CD4-positive, CD25-positive, alpha-beta regulatory T cell (primary cell): ENCODE measurements at regions not wholly inside any gene's neighbourhood (a gene's known extent, or its start where the extent isn't known, plus 50 kb on each side); places are given as distances from the start of the nearest gene placed in this dataset.

Experiments used
- ATAC-seq, 2 donors: fragments of 150-1000 bp; cut with Tn5 transposase; one replicate each; pipeline ENCODE4 v1.10.0; 2021; ENCODE audit warnings: low read depth in 2 of 2, moderate number of reproducible peaks in 2 of 2, moderate library complexity in 1 of 2
- DNase-seq, 3 donors: peaks; one replicate each; pipeline versions ENCODE4 v3.0.0 to v3.0.0-alpha.2; 2012 to 2022; ENCODE audit warnings: mixed read lengths in 1 of 3
- H3K27ac ChIP-seq: one replicate; pipeline ENCODE4 v1.7.0; 2013; ENCODE audit warnings: mild to moderate bottlenecking, low read length; ENCODE audit not compliant: insufficient read depth, poor library complexity, severe bottlenecking
- H3K27me3 ChIP-seq: one replicate; pipeline ENCODE4 v1.7.0; 2013; ENCODE audit warnings: low read length; ENCODE audit not compliant: control insufficient read depth, insufficient read depth
- H3K36me3 ChIP-seq: one replicate; pipeline ENCODE4 v1.7.0; 2013; ENCODE audit warnings: mild to moderate bottlenecking, low read length, moderate library complexity; ENCODE audit not compliant: control insufficient read depth, insufficient read depth
- H3K4me1 ChIP-seq: 2 replicates; pipeline ENCODE4 v1.7.0; 2013; ENCODE audit warnings: mild to moderate bottlenecking, low read length; ENCODE audit not compliant: insufficient read depth, control insufficient read depth, poor library complexity, severe bottlenecking
- H3K4me3 ChIP-seq: one replicate; pipeline ENCODE4 v1.7.0; 2013; ENCODE audit warnings: low read depth, mild to moderate bottlenecking, low read length, moderate library complexity
- H3K9me3 ChIP-seq, 2 experiments: 1 replicate in 1 of 2; 2 replicates in 1 of 2; pipeline ENCODE4 v1.7.0; 2013; ENCODE audit warnings: low read length in 2 of 2, mild to moderate bottlenecking in 1 of 2, moderate library complexity in 1 of 2; ENCODE audit not compliant: control insufficient read depth in 2 of 2
- H3K27ac Mint-ChIP-seq, 3 donors: one replicate each; pipeline ENCODE4 v1.8.0; 2020 to 2022; ENCODE audit warnings: mild to moderate bottlenecking in 3 of 3, mixed read lengths in 3 of 3, moderate library complexity in 2 of 3
- H3K27me3 Mint-ChIP-seq: one replicate; pipeline ENCODE4 v1.8.0; 2022; ENCODE audit warnings: mild to moderate bottlenecking, mixed read lengths
- H3K36me3 Mint-ChIP-seq: one replicate; pipeline ENCODE4 v1.8.0; 2020; ENCODE audit warnings: mixed read lengths
- H3K4me1 Mint-ChIP-seq, 4 donors: one replicate each; pipeline ENCODE4 v1.8.0; 2020 to 2022; ENCODE audit warnings: mixed read lengths in 4 of 4, mild to moderate bottlenecking in 1 of 4
- H3K4me3 Mint-ChIP-seq, 4 donors: one replicate each; pipeline ENCODE4 v1.8.0; 2020 to 2022; ENCODE audit warnings: mild to moderate bottlenecking in 4 of 4, mixed read lengths in 4 of 4, moderate library complexity in 3 of 4
- H3K9me3 Mint-ChIP-seq, 7 donors: one replicate each; pipeline ENCODE4 v1.8.0; 2020 to 2022; ENCODE audit warnings: mixed read lengths in 7 of 7, mild to moderate bottlenecking in 3 of 7, moderate library complexity in 2 of 7

DNA sequence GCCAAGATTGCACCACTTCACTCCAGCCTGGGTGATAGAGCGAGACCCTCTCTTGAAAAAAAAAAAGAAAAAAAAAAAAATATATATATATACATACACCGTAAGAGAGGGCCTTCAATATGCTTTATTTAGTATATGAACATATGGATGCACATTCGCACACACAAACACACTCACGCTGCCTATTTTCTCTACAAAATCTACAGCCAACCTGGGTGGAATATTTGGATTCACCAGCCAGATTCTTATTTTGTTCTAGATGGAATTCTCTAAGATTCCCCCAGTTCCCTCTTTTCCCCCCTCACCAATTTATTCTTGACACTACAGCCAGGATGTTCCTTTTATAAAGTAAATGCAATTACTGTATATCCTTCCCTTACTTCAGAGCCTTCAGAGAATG, 131.6 kb downstream of the TM2D1 start:
- Histone ChIP-seq H3K4me1 (no peaks in the 10 kb centered on the region), H3K27me3 (peaks cover 12% of the 10 kb centered on the region), H3K4me3 (no peak overlapping the region), H3K27ac (no peak overlapping the region), H3K36me3 (no peaks in the 10 kb centered on the region), H3K9me3 (no peaks in the 10 kb centered on the region)
- peaks cover 16% of the 10 kb centered on the region for H3K27me3 Mint-ChIP-seq
- ATAC-seq (no peak), DNase-seq (no peak)
- no peak overlapping the region for H3K4me3 Mint-ChIP-seq
- H3K36me3 Mint-ChIP-seq: no peaks in the 10 kb centered on the region
- H3K9me3 Mint-ChIP-seq: peaks cover 0 to 7% (median 0%) of the 10 kb centered on the region in 7 donors
- H3K27ac Mint-ChIP-seq: peak overlapping the region in 1 of 3 donors; percentile 2
- H3K4me1 Mint-ChIP-seq: no peaks in the 10 kb centered on the region

DNA sequence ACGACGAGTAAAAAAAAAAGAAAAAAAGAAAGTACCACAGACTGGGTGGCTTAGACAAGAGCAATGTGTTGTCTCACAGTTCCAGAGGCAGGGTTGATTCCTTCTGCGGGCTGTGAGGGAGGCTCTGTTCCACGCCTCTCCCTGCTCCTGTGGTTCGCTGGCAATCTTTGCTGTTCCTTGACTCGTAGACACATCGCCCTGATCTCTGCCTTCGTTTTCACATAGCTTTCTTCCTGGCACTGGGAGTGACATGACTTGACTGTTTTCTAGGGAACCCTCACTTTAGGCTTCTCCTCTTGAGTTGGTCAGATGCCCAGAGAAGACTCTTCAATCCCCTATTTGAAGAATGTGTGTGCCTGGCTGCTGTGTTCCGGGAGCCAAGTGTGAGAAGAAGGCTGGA, 133.6 kb downstream of the TM2D1 start:
- no peaks in the 10 kb centered on the region for H3K4me1 Mint-ChIP-seq
- Histone ChIP-seq H3K4me3 (no peak overlapping the region), H3K27me3 (peaks cover 17% of the 10 kb centered on the region), H3K4me1 (no peaks in the 10 kb centered on the region), H3K9me3 (no peaks in the 10 kb centered on the region), H3K36me3 (no peaks in the 10 kb centered on the region), H3K27ac (no peak overlapping the region)
- ATAC-seq (no peak), DNase-seq (no peak)
- H3K36me3 Mint-ChIP-seq: no peaks in the 10 kb centered on the region
- H3K27ac Mint-ChIP-seq: no peak overlapping the region
- peaks cover 0 to 3% (median 0%) of the 10 kb centered on the region in 7 donors for H3K9me3 Mint-ChIP-seq
- no peak overlapping the region for H3K4me3 Mint-ChIP-seq
- H3K27me3 Mint-ChIP-seq: peaks cover 6% of the 10 kb centered on the region

DNA sequence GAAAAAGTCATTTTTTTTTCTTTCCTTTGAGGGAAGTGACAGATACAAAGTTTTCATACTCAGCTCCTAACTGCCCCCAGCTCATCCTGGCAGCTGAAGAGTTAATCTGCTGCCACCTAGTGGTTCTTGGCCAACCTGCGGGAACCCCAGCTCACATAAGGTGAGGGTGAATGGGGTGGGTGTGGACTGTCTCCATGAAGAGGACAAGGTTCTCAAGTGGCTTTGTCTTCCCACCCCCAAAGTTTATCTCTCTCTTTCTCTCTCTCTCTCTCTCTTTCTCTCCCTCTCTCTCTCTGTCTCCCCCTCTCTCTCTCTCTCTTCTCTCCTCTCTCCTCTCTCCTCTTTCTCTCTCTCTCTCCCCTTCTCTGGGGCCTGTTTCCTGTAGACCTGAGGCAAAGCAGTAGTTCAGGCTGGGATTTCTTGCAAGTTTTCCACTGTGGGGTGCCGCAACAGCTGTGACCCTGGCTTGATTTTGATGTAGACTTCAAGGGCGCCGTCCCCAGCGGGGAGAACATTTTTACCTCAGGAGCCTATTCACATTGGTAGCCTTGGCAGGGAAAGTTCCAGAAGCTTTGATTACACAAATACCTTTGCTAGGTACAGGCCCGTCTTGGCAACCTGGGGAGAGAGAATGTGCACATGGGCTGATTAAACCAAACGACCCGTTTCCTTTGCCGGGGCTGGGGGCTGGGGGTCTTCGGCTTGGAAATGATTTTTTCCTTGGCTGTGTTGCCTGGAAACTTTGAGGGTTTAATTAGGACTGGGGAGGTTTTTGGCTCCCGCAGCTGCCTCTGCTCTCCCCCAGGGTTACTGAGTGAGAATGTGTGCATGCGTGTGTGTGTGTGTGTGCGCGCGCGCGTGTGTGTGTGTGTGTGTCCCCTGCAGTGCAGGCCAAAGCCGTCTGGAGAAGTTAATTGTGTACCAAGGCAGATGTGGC, 135.9 kb downstream of the TM2D1 start:
- ATAC-seq (peak; percentile 67), DNase-seq (peak; percentile 3 to 63 (median 33))
- Histone ChIP-seq H3K27me3 (peaks cover 7% of the 10 kb centered on the region), H3K36me3 (no peaks in the 10 kb centered on the region), H3K27ac (no peak overlapping the region), H3K9me3 (no peaks in the 10 kb centered on the region), H3K4me1 (no peaks in the 10 kb centered on the region), H3K4me3 (no peak overlapping the region)
- H3K9me3 Mint-ChIP-seq: peaks cover 0 to 3% (median 0%) of the 10 kb centered on the region in 7 donors
- H3K36me3 Mint-ChIP-seq: no peaks in the 10 kb centered on the region
- H3K4me1 Mint-ChIP-seq: no peaks in the 10 kb centered on the region
- H3K27ac Mint-ChIP-seq: no peak overlapping the region
- H3K27me3 Mint-ChIP-seq: no peaks in the 10 kb centered on the region
- H3K4me3 Mint-ChIP-seq: no peak overlapping the region

DNA sequence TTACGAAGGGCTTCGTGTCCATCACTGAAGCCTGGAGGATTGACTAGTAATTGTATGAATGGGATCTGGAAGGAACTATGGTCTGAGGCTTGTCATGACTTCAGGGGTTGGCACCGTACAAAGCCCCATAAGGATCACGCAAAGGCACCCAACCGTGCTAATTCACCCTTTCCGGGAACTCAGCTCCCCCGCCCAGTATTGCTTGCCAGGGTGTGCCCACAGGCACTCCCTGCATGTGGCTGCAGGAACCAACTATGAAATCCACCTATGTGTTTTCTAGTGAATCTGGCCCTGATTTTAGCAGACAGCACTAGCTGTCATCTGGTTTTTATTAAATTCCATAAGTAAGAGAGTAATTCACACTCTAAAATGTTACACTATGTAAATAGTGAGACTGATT, 139.2 kb downstream of the TM2D1 start:
- H3K9me3 Mint-ChIP-seq: no peaks in the 10 kb centered on the region
- Histone ChIP-seq H3K4me1 (no peaks in the 10 kb centered on the region), H3K9me3 (no peaks in the 10 kb centered on the region), H3K4me3 (no peak overlapping the region), H3K27ac (no peak overlapping the region), H3K36me3 (no peaks in the 10 kb centered on the region), H3K27me3 (peaks cover 11% of the 10 kb centered on the region)
- H3K27ac Mint-ChIP-seq: no peak overlapping the region
- DNase-seq (no peak), ATAC-seq (no peak)
- H3K27me3 Mint-ChIP-seq: no peaks in the 10 kb centered on the region
- no peaks in the 10 kb centered on the region for H3K4me1 Mint-ChIP-seq
- no peak overlapping the region for H3K4me3 Mint-ChIP-seq
- no peaks in the 10 kb centered on the region for H3K36me3 Mint-ChIP-seq

DNA sequence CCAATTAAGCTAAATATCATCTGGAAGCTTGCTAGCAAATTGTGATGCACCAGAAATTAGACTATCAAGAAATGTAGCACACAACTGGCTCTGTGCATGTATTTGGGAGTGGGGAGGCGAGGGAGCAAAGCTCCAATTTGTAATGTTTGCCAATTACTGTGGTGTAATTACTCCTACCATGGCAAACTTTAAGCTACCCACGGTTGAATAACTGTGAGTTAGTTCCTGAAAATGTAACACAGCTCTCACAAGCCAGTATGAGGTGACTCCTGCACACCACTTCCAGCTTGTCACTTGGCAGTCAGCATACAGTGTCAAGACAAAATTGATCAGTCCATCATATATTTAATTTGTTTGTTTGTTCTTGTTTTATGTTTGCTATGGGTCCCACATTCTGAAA, 141.2 kb downstream of the TM2D1 start:
- ATAC-seq (no peak), DNase-seq (no peak)
- Mint-ChIP-seq H3K4me3 (no peak overlapping the region), H3K4me1 (no peaks in the 10 kb centered on the region), H3K27me3 (no peaks in the 10 kb centered on the region), H3K36me3 (no peaks in the 10 kb centered on the region), H3K9me3 (no peaks in the 10 kb centered on the region), H3K27ac (no peak overlapping the region)
- peaks cover 18% of the 10 kb centered on the region for H3K27me3 ChIP-seq
- no peaks in the 10 kb centered on the region for H3K36me3 ChIP-seq
- no peaks in the 10 kb centered on the region for H3K9me3 ChIP-seq
- H3K27ac ChIP-seq: no peak overlapping the region
- H3K4me1 ChIP-seq: no peaks in the 10 kb centered on the region
- H3K4me3 ChIP-seq: no peak overlapping the region

DNA sequence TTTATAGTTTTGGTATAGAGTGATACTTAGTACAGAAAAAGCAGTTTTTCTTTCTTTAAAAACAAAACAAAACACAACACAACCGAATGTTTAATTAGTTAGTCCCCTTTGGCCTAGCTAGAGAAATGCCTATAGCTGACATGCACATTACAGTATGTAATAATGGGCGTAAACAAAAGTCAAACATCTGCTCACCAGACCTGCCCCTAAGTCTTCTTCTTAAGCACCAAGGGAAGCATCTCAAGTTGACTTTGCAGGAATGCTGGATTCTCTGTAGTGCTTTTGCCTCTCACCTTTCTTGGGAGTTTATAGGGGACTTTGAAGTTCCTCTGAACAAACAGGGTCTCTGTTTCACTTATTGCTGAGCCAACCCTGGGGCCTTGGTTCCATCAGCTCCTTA, 143.7 kb downstream of the TM2D1 start:
- H3K4me3 Mint-ChIP-seq: no peak overlapping the region
- peaks cover 4% of the 10 kb centered on the region for H3K27me3 Mint-ChIP-seq
- H3K9me3 Mint-ChIP-seq: peaks cover 0 to 10% (median 0%) of the 10 kb centered on the region in 7 donors
- H3K9me3 ChIP-seq: no peaks in the 10 kb centered on the region
- no peaks in the 10 kb centered on the region for H3K4me1 Mint-ChIP-seq
- H3K36me3 ChIP-seq: no peaks in the 10 kb centered on the region
- ATAC-seq (no peak), DNase-seq (no peak)
- peaks cover 13% of the 10 kb centered on the region for H3K27me3 ChIP-seq
- H3K27ac Mint-ChIP-seq: no peak overlapping the region
- no peaks in the 10 kb centered on the region for H3K4me1 ChIP-seq
- no peaks in the 10 kb centered on the region for H3K36me3 Mint-ChIP-seq
- no peak overlapping the region for H3K4me3 ChIP-seq
- no peak overlapping the region for H3K27ac ChIP-seq

DNA sequence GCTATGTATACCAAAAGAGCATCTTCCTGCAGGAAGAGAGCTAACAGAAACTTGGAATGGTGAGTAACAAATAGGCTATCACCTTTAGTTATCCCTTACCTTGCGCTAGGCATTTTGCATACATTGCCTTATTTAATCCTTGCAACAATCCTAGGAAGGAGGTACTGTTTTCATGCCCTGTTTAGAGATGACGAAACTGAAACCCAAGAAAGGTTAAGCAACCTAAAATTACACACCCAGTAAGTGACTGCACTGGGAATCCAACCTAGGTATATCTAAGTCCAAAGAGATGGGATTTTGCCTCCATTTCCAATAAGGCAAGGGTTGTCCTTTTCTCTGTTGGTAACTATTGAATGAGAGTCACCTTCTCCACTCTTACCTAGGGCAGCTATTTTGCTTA, 144.5 kb downstream of the TM2D1 start:
- Histone ChIP-seq H3K36me3 (no peaks in the 10 kb centered on the region), H3K27me3 (peaks cover 13% of the 10 kb centered on the region), H3K4me3 (no peak overlapping the region), H3K9me3 (no peaks in the 10 kb centered on the region), H3K27ac (no peak overlapping the region), H3K4me1 (no peaks in the 10 kb centered on the region)
- Mint-ChIP-seq H3K4me1 (no peaks in the 10 kb centered on the region), H3K9me3 (peaks cover 0 to 10% (median 0%) of the 10 kb centered on the region in 7 donors), H3K4me3 (no peak overlapping the region), H3K27ac (no peak overlapping the region), H3K36me3 (no peaks in the 10 kb centered on the region), H3K27me3 (peaks cover 4% of the 10 kb centered on the region)
- ATAC-seq: no peak
- no peak for DNase-seq

DNA sequence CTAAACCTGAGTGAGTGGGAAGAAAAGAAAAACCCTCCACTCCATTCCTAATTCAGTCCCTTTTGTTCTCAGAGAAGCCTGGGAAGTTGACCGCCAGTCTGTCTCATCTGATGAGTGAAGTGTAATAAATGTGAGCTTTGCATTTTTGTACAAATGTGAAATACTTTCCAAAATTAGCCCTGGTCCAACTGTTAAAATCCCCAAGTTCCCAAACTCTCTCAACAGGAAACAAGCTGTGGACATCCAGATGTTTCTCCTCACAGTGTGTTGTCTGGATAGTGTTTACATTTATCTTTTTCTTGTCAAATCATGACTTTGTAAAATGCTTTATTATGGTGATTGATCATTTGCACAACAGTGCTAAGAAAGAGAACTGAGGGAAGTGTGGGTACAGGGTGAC, 145.1 kb downstream of the TM2D1 start:
- H3K36me3 Mint-ChIP-seq: no peaks in the 10 kb centered on the region
- H3K27ac ChIP-seq: no peak overlapping the region
- H3K27me3 ChIP-seq: peaks cover 13% of the 10 kb centered on the region
- H3K4me3 ChIP-seq: no peak overlapping the region
- H3K4me1 Mint-ChIP-seq: no peaks in the 10 kb centered on the region
- no peaks in the 10 kb centered on the region for H3K9me3 ChIP-seq
- DNase-seq (no peak), ATAC-seq (no peak)
- H3K27ac Mint-ChIP-seq: no peak overlapping the region
- H3K4me1 ChIP-seq: no peaks in the 10 kb centered on the region
- no peak overlapping the region for H3K4me3 Mint-ChIP-seq
- peaks cover 0 to 10% (median 0%) of the 10 kb centered on the region in 7 donors for H3K9me3 Mint-ChIP-seq
- H3K27me3 Mint-ChIP-seq: peaks cover 9% of the 10 kb centered on the region
- no peaks in the 10 kb centered on the region for H3K36me3 ChIP-seq
